ENCODE measurements at regions not wholly inside any gene's neighbourhood (a gene's known extent, or its start where the extent isn't known, plus 50 kb on each side); places are given as distances from the start of the nearest gene placed in this dataset.
"Not testable (repeated sequence)": the region's sequence is repeated elsewhere in the genome, so short reads cannot be mapped to it uniquely, and the experiment has no call there.

DNA sequence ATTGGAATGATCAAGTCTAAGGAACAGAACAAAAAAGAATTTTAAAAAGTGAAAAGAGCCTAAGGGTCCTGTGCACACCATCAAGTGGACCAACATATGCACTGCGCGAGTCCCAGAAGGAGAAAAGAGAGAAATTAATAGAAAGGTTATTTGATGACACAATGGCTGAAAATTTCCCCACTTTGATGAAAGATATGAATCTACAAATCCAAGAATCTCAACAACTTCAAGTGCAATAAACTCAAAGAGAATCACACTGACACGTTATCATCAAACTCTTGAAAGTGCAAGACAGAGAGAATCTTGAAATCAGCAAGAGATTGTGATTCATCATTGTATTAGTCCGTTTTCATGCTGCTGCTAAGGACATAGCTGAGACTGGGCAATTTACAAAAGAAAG, 230.8 kb downstream of the ADAMTS15 start:
- DNase-seq: no peak

DNA sequence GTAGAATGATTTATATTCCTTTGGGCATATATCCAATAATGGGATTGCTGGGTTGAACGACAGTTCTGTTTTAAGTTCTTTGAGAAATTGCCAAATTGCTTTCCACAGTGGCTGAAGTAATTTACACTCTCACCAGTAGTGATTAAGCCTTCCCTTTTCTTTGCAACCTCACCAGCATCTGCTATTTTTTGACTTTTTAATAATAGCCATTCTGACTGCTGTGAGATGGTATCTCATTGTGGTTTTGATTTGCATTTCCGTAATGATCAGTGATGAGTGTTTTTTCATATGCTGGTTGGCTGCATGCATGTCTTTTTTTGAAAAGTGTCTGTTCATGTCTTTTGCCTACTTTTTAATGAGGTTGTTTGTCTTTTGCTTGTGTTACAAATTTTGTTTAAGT, 233.8 kb downstream of the SNX19 start:
- not testable (repeated sequence) for DNase-seq

DNA sequence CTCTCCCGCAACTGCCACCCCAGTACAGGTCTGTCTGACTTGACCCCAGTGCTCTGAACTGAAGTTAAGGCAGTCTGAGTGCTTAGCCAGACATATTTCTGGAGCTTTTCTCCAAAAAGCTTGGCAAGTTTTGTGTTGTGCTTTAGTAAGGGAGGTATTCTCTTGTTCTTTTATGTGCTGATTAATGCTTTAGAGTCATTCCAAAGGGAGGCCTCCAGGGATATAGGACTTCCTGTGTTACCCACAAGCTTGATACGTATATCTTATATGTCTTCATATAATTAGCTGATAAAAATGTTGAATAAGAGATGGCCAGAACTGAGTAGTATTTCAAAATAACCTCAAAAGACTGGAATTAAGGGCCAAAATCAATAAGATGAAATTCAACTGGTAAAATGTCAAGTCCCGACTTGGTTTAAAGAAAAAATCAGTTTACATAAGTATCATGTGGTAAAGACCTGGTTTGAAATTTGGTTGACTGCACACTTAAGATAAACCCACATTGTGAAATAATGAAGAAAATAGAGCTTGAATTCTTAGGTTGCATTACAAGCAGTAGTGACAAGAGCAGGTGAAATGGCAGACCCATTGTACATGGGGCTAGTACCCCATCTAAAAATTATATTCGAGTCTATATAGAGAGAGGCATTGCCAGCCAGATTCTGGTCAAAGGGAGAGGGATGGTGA, 226.9 kb downstream of the SNX19 start:
- DNase-seq: no peak

DNA sequence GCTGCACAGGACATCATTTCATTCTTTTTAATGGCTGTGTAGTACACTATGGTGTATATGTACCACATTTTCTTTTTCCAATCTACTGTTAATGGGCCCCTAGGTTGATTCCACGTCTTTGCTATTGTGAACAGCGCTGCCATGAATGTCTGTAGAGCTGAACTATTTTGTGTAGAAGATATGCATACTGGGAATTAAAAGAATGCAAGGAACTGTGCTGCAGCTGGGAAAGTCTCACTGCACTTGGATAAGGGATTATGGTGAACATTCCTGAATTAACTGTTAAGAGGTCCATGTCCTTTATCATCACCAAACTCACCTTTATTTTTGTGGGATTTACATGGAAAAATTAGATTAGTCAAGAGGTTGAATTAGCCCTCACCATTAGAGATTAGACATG, 224.7 kb downstream of the SNX19 start:
- DNase-seq: no peak

DNA sequence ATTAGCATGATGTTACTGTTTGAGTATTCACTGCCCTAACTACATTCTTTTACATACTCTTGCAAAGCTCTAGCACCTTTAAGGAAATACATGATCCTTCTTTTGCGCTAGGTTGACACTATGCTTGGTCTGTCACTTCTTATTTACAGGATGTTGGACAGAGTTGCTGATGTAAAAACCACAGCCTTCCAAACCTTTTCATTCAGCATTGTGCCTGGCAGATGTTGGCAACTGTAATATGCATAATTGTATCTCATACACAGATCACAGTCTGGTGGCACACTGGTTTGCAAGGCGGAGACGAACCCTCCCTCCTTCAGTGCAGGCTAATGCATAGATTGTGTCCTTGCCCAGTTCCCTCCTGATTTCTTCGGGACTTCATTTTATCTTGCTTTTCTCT, 224.1 kb downstream of the SNX19 start:
- no peak for DNase-seq

DNA sequence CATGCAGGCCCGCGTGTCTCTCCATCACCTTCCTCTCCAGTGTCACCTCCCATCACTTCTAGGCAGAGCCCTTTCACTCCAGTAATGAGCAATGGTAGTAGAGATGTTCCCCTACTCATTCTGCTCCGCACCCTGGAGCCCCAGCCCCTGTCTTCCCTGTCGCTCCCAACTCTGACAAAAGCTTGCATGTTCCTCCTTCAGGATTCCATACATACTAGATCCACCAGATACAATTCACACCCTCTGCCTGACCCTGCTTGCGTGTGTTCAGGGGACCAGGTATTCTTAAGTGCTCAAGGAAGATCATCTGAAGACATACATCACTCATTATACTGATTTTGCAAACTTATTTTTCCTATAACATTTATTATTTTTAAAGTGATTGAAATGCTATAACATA, 222.7 kb downstream of the SNX19 start:
- DNase-seq: no peak

DNA sequence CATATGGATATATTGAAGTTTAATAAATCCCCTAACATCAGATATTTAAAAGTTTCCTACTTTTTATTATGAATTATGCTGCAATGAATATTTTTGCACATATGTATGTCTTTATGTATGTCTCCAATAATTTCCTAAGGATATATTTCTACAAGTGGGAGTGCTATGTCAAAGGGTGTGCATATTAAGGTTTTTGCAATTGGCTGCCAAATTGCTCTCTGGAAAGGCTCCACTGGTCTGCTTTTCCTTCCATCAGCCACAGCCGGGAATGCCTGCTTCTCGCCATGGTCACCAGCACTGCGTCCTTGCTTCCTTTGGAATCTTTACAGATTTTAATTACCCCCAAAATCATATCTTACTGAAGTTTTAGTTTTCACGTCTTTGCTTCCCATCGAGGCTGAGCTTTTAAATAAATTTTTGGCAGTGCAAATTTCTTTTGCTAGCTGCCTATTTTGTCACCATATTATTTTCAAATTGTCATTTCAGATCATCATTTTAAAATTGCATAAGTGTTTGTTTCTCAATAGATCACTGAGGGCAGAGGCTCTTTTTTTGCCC, 221.7 kb downstream of the SNX19 start:
- DNase-seq: no peak

DNA sequence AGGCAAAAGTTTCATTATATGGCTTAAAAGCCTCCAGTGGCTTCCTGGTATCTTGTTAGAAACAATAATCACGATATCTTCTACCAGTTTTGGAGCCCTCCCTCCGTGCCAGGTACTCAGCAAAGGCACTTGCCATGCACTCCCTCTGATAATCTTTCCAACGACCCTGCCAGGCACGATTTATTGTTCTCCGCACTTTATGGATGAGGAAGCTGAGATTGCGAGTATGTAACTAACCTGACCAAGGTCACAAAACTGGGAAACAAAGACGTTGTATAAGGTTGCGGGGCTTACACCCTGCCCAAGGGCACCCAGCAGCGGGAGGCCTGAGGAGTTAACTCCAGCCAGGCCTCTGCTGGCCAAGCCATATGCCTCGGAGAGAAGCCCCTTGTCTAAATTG, 218.1 kb downstream of the SNX19 start:
- DNase-seq: no peak

DNA sequence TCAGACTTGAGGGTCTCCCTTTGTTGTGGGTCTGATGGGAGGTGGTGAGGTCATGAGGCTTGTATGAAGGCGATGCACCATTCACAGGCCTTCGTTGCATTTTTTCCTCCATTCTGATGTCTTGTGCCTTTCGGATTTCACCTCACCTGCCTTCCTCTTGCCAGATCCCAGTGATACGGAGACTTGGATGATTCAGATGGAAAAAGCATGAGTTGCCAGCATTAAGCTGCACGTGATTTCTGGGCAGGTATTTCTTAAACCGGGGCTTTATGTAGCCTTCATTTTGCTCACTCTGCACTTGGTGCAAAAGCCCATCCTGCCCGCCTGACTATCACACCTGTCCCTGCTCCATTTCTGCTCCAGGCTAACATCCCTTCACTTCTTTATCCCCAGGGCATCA, 216.7 kb downstream of the SNX19 start:
- no peak for DNase-seq

DNA sequence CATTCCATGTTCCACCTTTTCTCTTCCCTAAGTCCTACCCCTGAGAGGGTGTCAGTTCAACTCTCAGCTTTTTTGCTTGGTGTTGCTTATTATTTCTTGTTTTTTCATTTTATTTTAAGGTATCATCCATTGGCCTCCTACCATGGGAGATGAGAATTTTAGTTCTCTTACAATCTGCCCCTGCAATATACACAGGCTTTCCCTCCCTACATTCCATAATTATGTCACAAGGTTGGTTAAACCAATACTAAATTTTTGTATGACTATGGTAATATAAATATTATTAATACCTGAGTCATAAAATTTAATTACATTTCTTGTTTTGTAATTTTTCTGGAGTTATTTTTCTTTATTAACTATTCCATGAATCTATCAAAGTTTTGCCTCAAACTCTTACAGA, 216.2 kb downstream of the SNX19 start:
- DNase-seq: no peak

DNA sequence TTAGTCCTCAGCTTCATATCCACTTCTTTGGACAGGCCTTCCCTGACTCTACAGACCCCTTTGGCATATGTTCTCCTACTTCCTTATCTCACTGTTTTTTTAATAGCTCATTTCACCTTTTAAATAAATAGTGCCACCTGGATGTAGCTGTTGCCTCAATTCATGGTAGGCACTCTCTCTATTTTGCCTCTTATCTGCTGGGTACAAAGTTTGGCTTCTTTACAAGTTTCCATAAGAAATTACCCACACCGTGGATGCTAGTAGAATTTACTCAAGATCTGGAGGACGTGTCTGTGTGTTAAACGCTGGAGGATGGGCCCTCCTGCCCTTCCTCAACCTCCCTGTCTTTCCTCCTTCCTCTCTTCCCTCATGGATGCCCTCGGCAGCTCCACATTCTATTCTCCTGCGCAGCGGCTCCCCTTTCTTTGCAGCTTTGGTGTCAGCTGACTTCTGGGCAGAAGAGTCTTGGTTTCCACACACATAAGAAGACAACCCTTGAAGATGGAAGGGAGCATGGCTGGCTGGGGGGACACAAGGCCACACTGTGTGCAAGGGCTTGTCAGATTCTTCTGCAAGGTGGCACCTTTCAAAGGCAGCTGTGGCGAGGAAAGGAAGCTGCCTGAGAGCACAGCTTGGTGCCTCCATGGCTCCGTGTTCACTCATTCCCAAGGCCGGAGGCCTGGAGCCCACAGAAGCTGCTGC, 212.6 kb downstream of the SNX19 start:
- no peak for DNase-seq

DNA sequence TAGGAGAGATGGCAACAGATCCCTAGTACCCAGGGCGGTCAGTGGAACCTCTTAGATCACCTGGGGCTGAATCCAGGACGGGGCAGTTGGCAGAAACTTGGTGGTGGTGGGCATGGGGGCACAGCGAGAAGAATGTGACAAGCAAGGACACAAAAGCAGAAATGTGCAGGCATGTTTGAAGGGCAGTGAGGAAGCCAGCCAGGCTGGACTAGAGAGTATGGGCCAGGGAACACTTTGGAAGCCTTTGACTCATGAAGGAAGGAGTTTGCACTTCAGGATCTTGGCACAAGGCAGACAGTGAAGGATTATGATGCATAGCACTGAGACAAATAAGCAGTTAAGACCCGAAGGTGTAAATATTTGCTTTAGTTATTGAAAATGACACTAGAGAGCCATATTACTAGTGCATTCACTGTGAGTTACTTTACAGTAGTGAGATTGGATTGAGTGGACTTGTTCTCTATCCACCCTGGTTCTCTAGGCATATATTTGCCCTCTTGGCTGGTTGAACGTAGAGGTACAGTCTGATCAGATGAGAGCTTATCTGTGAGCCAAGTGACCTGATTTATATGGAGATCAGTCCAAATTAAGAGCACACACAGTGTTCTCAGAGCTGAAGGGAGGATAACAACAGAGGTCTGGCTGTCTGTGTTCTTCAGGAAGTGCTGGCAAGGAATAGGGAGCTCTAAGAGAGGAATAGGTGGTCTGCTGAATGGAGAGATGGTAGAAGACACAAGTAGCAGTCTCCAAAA, 210.4 kb downstream of the SNX19 start:
- no peak for DNase-seq

DNA sequence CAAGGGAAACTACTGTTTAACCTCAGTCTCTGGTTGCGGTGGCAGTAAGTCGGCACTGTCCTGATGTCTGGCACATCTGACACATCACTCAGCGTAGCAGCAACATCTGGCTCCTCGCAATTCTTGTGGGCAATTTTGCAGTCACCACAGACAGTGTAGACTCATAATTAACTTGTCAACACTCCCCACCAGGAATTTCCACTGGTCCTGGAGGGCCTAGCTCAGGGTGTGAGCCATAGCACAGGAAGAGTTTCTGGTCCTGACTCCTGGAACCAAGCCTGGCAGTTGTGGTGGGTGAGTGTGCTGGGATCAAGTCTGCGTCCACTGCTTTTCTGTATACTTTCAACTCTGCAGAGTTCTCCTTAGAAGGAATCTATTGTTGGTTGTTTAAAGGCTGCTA, 209.7 kb downstream of the SNX19 start:
- DNase-seq: no peak

DNA sequence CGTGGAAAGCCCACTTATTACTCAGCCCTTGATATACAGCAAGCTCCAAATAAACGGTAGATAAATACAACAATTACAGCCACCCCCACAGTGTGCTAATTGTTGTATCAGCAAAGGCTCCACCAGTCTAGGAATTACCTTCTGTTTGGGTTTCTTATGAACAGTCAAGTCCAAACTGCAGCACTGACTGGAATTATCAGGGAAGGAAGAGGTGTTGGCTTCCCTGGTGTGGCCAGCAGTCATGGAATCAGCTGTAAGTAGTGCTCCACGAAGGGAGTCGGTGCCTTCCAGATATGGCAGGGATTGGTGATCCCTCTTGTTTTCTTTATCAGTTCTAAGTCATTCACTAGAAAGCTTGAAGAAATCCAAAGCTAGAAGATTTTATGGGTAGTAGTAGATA, 209.1 kb downstream of the SNX19 start:
- DNase-seq: no peak

DNA sequence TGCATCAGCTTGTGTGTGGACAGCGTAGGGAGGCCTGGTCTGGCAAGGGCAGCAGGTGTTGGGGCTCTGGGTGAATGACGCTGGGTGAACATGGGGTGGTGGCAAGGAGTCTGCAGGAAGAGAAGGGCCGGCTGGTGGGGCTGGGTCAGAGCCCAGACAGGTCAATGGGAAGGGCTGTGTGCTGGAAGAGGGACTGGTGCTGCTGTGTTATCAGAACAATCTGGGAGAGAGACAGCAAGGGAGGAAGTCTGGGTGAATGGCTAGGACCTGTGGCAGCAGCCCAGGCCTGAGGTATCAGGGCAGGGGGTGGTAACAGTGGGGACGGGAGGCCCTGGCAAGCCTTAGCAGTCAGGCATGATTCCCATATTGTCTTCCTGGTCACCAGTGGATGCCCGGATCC, 206.7 kb downstream of the SNX19 start:
- no peak for DNase-seq

DNA sequence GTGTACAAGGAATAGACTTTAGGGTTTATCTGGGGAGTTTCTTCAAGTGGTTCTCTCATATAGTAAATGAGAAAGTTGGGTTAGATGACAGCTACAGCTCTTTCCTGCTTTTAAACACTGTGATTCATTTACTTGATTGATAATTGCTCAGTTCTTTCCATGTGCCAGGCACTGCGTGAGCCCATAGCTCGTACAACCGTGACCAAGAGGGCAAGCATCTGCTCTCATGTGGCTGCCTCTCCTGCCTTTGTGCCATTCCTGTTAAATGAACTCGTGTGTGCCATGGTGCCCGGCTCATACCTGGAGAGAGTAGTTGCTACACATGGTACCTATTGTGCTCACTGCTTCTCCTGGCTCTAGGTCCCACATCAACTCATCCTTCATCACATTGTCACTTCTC, 206.3 kb downstream of the SNX19 start:
- no peak for DNase-seq

DNA sequence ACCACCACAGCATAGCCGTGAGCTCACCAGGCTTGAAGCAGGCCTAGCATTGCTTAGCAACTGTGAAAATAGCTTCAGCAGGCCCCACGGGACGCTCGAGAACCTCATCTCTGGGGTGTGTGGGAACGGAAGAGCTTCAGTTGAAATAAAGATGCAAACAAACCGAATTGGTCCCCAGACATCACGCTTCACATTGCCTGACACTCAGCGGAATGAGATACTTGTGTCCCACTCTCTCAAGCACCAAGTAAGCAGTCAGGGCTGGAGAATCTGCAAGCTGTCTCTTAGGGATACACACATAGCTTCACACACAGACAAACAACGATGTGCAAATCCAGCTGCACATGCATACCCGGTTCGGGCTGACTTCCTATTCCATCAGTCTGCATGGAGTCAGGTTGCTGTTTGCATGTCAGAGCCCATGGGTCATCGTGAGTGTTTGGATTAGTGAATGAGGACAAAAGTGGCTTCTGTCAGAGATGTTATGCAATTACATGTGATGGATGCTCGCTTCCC, 205.7 kb downstream of the SNX19 start:
- DNase-seq: no peak

DNA sequence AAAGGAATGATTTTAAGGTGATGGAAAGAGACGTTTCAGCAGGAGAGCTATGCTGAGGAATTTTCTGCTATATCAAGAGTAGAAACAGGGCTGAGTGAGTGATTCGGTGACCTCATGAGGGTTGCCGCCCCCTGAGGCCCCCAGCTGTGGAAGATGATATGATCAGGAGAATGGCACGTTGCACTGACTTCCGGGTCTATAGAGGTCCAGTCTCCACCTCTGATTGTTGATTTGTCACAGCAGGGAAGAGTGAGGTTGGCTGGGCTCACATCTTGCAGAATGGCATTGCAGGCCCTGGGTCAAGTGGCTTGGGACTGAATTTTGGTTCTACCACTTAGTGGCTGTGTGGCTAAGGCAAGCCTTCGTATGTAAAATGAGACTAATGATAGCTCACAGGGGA, 205.1 kb downstream of the SNX19 start:
- no peak for DNase-seq

DNA sequence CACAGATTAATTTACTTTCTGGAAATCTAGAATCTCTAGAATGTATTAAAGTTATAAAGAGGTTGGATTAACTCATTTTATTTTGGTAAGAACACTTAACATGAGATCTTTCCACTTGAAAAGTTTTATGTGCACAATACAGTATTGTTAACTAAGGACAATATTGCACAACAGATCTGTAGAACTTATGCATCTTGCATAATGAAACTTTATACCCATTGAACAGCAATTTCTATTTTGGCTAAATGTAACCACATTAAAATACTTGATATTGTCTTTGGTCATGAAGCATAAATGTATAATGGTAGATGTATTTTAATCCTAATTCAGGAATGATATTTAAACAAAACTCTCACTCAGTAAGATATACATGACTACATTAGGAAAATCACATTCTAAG, 203.8 kb downstream of the SNX19 start:
- no peak for DNase-seq

DNA sequence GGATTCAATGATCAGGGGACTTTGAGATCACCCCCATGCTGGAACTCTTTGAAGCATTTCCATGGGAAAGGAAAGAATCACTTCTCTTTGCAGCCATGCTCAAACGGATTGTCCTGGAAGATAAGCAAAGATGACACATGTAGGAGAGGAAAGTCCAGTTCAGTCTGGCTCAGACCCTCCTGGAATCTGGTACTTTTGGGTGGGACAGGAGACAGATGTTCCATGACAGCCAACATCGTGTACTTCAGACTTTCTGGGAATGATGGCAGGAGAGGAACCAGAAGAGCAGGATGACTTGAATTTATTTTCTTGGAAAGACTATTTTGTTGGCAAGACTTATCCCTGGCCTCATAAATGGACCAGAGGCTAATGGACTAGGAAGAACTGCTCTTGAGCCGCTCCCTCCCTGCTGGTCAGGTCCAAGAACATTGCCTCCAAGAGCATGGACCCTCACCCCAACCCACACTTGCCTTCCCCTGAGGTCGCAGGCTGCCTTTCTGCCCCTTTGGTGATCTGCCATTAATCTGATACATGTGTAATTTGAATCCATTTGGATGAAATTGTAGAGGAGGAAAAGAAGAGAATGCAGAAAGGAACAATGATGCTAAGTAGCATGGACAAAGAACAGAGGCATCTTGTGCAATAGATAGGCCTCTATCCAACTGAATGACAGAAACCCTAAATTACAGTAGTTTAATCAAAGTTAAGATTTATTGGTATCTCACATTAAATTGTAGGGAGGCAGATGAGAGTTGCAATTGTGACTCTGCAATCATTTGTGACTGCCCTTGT, 201.0 kb downstream of the SNX19 start:
- DNase-seq: no peak

DNA sequence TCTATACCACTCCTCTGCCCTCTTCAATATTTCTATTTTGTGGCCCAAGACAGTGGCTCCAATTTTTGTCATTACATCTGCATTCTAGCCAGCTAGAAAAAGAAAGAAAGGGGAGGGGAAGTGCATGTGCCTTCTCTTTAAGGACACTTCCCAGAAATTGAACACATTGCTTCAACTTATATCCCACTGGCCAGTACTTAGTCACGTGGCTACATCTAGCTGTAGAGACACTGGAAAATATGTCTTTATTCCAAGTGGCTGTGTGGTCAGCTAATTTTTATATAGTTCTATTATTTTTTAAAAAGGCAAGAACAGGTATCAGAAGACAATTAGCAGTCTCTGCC, 200.4 kb downstream of the SNX19 start:
- no peak for DNase-seq

DNA sequence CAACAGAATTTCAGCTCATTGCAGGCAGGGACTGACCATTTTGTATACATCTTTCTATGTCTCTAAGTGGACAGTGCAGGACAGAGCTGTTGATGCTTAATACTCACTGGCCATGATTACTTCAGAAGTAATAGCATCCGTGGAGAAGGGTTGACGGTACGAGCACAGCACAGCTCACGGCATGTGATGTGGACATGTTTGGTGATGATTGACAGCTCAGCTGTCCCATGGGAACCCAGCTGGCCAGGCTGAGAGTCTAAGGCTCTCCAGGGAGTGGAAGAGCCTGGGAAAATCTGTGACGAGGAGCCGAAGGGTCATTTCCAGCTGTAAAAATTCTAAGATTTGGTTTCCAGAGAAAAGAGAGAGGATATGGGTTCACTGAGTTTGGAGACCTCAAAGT, 198.2 kb downstream of the SNX19 start:
- no peak for DNase-seq

Measured in NCI-H748 treated with DMSO at 0.1 percent for 48 hours (cell line).